Natural killer cell (primary cell): ENCODE measurements at regions not wholly inside any gene's neighbourhood (a gene's known extent, or its start where the extent isn't known, plus 50 kb on each side); places are given as distances from the start of the nearest gene placed in this dataset.
"Not testable (repeated sequence)": the region's sequence is repeated elsewhere in the genome, so short reads cannot be mapped to it uniquely, and the experiment has no call there.

Experiments
- ATAC-seq, 3 donors: fragments of 150-1000 bp in 2 of 3; fragments of 200-7000 bp in 1 of 3; cut with Tn5 transposase; 1 replicate in 1 of 3; 2 replicates in 2 of 3; pipeline ENCODE4 v1.10.0; 2021; ENCODE audit warnings: mild to moderate bottlenecking in 2 of 3, moderate library complexity in 2 of 3
- DNase-seq, 2 donors: peaks; one replicate each; pipeline versions ENCODE4 v3.0.0 to v3.0.0-alpha.2; 2013 to 2021; ENCODE audit warnings: mixed read lengths in 1 of 2
- H3K27ac ChIP-seq: one replicate; pipeline ENCODE4 v1.5.1; 2013; ENCODE audit warnings: mild to moderate bottlenecking, low read length
- H3K27me3 ChIP-seq: one replicate; pipeline ENCODE4 v1.6.1; 2013; ENCODE audit warnings: low read length; ENCODE audit not compliant: control insufficient read depth, insufficient read depth
- H3K36me3 ChIP-seq: one replicate; pipeline ENCODE4 v1.6.1; 2013; ENCODE audit warnings: low read length; ENCODE audit not compliant: control insufficient read depth, insufficient read depth
- H3K4me1 ChIP-seq: one replicate; pipeline ENCODE4 v1.6.1; 2013; ENCODE audit warnings: low read length; ENCODE audit not compliant: control insufficient read depth, insufficient read depth
- H3K4me3 ChIP-seq: one replicate; pipeline ENCODE4 v1.5.1; 2013; ENCODE audit warnings: low read length
- H3K9me3 ChIP-seq: one replicate; pipeline ENCODE4 v1.6.1; 2013; ENCODE audit warnings: low read length; ENCODE audit not compliant: control insufficient read depth, insufficient read depth
- H3K27ac Mint-ChIP-seq, 2 donors: one replicate each; pipeline ENCODE4 v1.8.0; 2022; ENCODE audit warnings: mild to moderate bottlenecking in 2 of 2, mixed read lengths in 2 of 2, moderate library complexity in 1 of 2
- H3K27me3 Mint-ChIP-seq, 2 donors: one replicate each; pipeline ENCODE4 v1.8.0; 2022; ENCODE audit warnings: low read depth in 2 of 2, mixed read lengths in 2 of 2
- H3K36me3 Mint-ChIP-seq: one replicate; pipeline ENCODE4 v1.8.0; 2022; ENCODE audit warnings: mixed read lengths
- H3K4me1 Mint-ChIP-seq, 2 donors: one replicate each; pipeline ENCODE4 v1.8.0; 2022; ENCODE audit warnings: mixed read lengths in 2 of 2
- H3K4me3 Mint-ChIP-seq: one replicate; pipeline ENCODE4 v1.8.0; 2022; ENCODE audit warnings: mild to moderate bottlenecking, moderate library complexity, mixed read lengths
- H3K9me3 Mint-ChIP-seq, 2 donors: one replicate each; pipeline ENCODE4 v1.8.0; 2022; ENCODE audit warnings: mixed read lengths in 2 of 2
- WGBS: methylation state at CpG from one replicate; pipeline ENCODE4 v1.1.7; 2013; ENCODE audit warnings: missing lambda C conversion rate; ENCODE audit not compliant: insufficient coverage; 5-methylcytosine and 5-hydroxymethylcytosine counted together
- intact Hi-C: fragments of 100-400 bp; cut with micrococcal nuclease; formaldehyde crosslinking; loops from one replicate; pipeline ENCODE4 v1.14.2; 2022

GRCh38 chr16:33634057-33634456, 174.6 kb downstream of the TP53TG3F start:
- H3K27me3 Mint-ChIP-seq, DNase-seq: not testable (repeated sequence)

GRCh38 chr16:33636760-33637159, 177.3 kb downstream of the TP53TG3F start:
- ATAC-seq, H3K27ac Mint-ChIP-seq, intact Hi-C loops, H3K9me3 Mint-ChIP-seq, H3K27me3 ChIP-seq, H3K4me1 ChIP-seq, H3K36me3 Mint-ChIP-seq, H3K27ac ChIP-seq, H3K36me3 ChIP-seq, DNase-seq, H3K4me1 Mint-ChIP-seq, H3K4me3 ChIP-seq, H3K9me3 ChIP-seq, H3K4me3 Mint-ChIP-seq, H3K27me3 Mint-ChIP-seq: not testable (repeated sequence)

More at GRCh38 chr16:33634057-33634456, 174.6 kb downstream of the TP53TG3F start:
- H3K27ac ChIP-seq, ATAC-seq, H3K4me1 Mint-ChIP-seq, H3K4me3 Mint-ChIP-seq, H3K27me3 ChIP-seq, H3K36me3 Mint-ChIP-seq, H3K9me3 Mint-ChIP-seq, H3K4me1 ChIP-seq, H3K27ac Mint-ChIP-seq, H3K9me3 ChIP-seq, H3K4me3 ChIP-seq, H3K36me3 ChIP-seq, intact Hi-C loops: not testable (repeated sequence)
- WGBS, result 100% methylated on average over 2 of the region's 3 CpGs

- H3K9me3 Mint-ChIP-seq, H3K27ac ChIP-seq, H3K9me3 ChIP-seq, H3K4me3 ChIP-seq, DNase-seq, H3K4me1 ChIP-seq, ATAC-seq, H3K27me3 Mint-ChIP-seq, H3K27me3 ChIP-seq, H3K4me3 Mint-ChIP-seq, H3K4me1 Mint-ChIP-seq, H3K27ac Mint-ChIP-seq, H3K36me3 Mint-ChIP-seq, intact Hi-C loops, H3K36me3 ChIP-seq: not testable (repeated sequence)
- WGBS, result 100% methylated on average over 1 of the region's 2 CpGs
These were observed 183.9 kb downstream of the TP53TG3F start for GRCh38 chr16:33643270-33643669.

GRCh38 chr16:33643698-33644381, 184.4 kb downstream of the TP53TG3F start:
- H3K9me3 Mint-ChIP-seq, H3K27me3 ChIP-seq, H3K27ac Mint-ChIP-seq, H3K9me3 ChIP-seq, intact Hi-C loops, H3K36me3 Mint-ChIP-seq, H3K27ac ChIP-seq, H3K36me3 ChIP-seq, H3K4me3 ChIP-seq, ATAC-seq, H3K27me3 Mint-ChIP-seq, DNase-seq, H3K4me1 ChIP-seq, H3K4me3 Mint-ChIP-seq, H3K4me1 Mint-ChIP-seq: not testable (repeated sequence)
- 83% methylated on average over 2 of the region's 5 CpGs for WGBS

- H3K4me1 Mint-ChIP-seq, DNase-seq, H3K27ac Mint-ChIP-seq, intact Hi-C loops, H3K4me1 ChIP-seq, H3K9me3 ChIP-seq, H3K9me3 Mint-ChIP-seq, H3K4me3 ChIP-seq, H3K4me3 Mint-ChIP-seq, H3K27ac ChIP-seq, H3K36me3 ChIP-seq, H3K27me3 Mint-ChIP-seq, H3K36me3 Mint-ChIP-seq, H3K27me3 ChIP-seq, ATAC-seq: not testable (repeated sequence)
- no CpG with 5 or more reads among the region's 2 CpGs for WGBS
These were observed 187.0 kb downstream of the TP53TG3F start for GRCh38 chr16:33646386-33646785.

GRCh38 chr16:33655756-33656155, 196.3 kb downstream of the TP53TG3F start:
- not testable (repeated sequence) for H3K27ac Mint-ChIP-seq, H3K27me3 Mint-ChIP-seq, ATAC-seq

GRCh38 chr16:33656394-33656793, 197.0 kb downstream of the TP53TG3F start:
- intact Hi-C loops, result not testable (repeated sequence)

More at GRCh38 chr16:33655756-33656155, 196.3 kb downstream of the TP53TG3F start:
- intact Hi-C loops, H3K27me3 ChIP-seq, H3K9me3 ChIP-seq, H3K36me3 ChIP-seq, H3K4me3 Mint-ChIP-seq, H3K9me3 Mint-ChIP-seq, H3K4me3 ChIP-seq, H3K36me3 Mint-ChIP-seq, H3K27ac ChIP-seq, DNase-seq, H3K4me1 Mint-ChIP-seq, H3K4me1 ChIP-seq: not testable (repeated sequence)
- no CpG with 5 or more reads among the region's 9 CpGs for WGBS

GRCh38 chr16:33657717-33658116, 198.3 kb downstream of the TP53TG3F start:
- H3K4me1 ChIP-seq, H3K9me3 ChIP-seq, H3K4me3 Mint-ChIP-seq, H3K27ac Mint-ChIP-seq, H3K36me3 Mint-ChIP-seq, H3K4me3 ChIP-seq, H3K4me1 Mint-ChIP-seq, DNase-seq, ATAC-seq, H3K27ac ChIP-seq, intact Hi-C loops, H3K36me3 ChIP-seq, H3K27me3 ChIP-seq, H3K27me3 Mint-ChIP-seq, H3K9me3 Mint-ChIP-seq: not testable (repeated sequence)
- WGBS, result no CpG with 5 or more reads among the region's 3 CpGs

More at GRCh38 chr16:33656394-33656793, 197.0 kb downstream of the TP53TG3F start:
- not testable (repeated sequence) for H3K4me1 Mint-ChIP-seq, H3K36me3 Mint-ChIP-seq, H3K27ac Mint-ChIP-seq, H3K4me3 ChIP-seq, H3K36me3 ChIP-seq, DNase-seq, H3K9me3 Mint-ChIP-seq, H3K4me3 Mint-ChIP-seq, H3K27me3 ChIP-seq, H3K4me1 ChIP-seq, H3K9me3 ChIP-seq, H3K27ac ChIP-seq, H3K27me3 Mint-ChIP-seq
- no CpG with 5 or more reads among the region's 10 CpGs for WGBS
- ATAC-seq, result peak; percentile 49 to 66 (median 66)
